ENCODE measurements at regions not wholly inside any gene's neighbourhood (a gene's known extent, or its start where the extent isn't known, plus 50 kb on each side); places are given as distances from the start of the nearest gene placed in this dataset.
"Not testable (repeated sequence)": the region's sequence is repeated elsewhere in the genome, so short reads cannot be mapped to it uniquely, and the experiment has no call there.

GRCh38 chr6:168804331-168804730 lies 363.3 kb downstream of the SMOC2 start:
- no peak for DNase-seq

DNA sequence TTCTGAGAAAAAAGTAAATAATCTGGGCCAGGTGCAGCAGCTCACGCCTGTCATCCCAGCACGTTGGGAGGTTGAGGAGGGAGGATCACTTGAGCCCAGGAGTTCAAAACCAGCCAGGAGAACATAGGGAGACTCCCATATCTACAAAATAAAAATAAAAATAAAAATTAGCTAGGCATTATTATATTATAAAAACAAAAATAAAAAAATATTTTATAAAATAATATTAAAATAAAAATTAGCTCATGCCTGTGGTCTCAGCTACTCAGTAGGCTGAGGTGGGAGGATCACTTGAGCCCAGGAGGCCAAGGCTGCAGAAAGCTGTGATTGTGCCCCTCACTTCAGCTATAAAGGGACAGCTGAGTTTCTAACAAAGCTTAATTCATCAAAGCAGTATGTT lies 362.9 kb downstream of the SMOC2 start:
- DNase-seq, result no peak

DNA sequence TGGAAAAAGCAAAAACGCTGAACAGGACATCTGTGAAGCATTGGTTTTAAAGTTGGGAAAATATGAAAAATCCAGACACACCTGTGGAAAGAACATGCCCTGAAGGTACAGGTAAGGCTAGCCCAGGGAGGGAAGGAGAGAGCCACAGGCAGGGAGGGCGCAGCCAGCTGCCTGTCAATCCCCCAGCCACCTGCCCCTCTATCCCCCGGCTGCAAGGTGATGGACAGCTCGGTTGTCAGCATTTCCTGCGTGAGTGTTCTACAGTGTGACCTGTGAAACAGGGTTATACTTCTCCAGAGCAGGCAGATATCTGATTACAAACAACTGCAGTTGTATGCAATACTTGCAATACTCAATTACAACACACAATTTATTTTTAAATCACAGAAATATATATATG lies 358.1 kb downstream of the SMOC2 start:
- DNase-seq, result no peak

DNA sequence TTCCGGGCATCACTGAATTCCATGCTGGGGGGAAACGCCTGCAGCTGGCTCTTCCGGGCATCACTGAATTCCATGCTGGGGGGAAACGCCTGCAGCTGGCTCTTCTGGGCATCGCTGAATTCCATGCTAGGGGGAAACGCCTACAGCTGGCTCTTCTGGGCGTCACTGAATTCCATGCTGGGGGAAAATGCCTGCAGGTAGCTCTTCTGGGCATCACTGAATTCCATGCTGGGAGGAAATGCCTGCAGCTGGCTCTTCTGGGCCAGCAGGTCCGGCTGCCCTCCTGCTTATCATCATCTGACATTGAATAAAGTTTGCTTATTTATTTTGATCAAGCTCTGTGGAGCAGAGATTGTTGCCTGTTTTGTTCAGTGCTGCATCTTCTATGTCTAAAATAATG lies 355.1 kb downstream of the SMOC2 start:
- no peak for DNase-seq

- DNase-seq, result not testable (repeated sequence)
Measured at GRCh38 chr6:168795611-168796010, 354.6 kb downstream of the SMOC2 start.

- no peak for DNase-seq
Measured at GRCh38 chr6:168794491-168794890, 353.5 kb downstream of the SMOC2 start.

- DNase-seq, result no peak
Measured at GRCh38 chr6:168793649-168794048, 352.7 kb downstream of the SMOC2 start.

GRCh38 chr6:168791917-168792316 lies 350.9 kb downstream of the SMOC2 start:
- DNase-seq, result no peak

DNA sequence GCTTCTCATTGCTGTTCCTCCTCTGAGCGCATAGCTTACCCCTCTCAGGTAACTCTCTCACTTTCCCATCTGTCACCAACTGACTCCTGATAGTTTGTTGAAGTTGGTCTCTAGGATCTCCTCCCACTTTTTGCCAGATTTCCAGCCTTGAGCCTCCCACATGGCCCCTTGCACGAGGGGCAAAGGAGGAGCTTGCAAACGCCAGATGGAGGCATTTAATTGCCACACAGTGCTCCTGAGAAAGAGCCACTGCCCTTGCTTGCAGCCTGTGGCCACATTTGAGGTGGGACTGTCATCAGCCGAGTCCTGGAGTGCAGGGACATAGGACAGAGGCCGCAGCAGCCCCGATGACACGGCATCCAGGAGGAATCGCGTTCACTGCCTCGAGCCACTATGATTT lies 348.7 kb downstream of the SMOC2 start:
- no peak for DNase-seq

GRCh38 chr6:168785720-168786511 lies 344.9 kb downstream of the SMOC2 start:
- no peak for DNase-seq

DNA sequence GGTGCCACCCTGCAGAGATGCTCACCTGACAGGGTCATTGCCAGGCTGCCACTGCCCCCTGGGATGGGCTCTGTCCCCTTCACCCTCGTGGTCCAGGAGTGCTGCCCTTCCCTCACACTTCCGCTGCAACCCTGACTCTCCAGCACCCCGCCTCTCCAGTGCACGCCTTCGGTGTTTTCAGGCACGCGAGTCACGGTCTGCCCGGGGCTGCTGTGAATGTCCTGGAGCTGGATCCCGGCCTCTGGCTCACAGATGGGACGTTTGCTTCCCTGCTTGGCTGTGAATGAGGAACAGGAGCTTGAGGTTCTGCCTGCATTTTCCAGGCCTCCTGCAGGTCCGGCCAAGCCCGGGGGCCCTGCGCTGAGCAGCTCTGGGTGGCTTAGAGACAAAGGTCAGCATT lies 343.4 kb downstream of the SMOC2 start:
- no peak for DNase-seq

- no peak for DNase-seq
Measured at GRCh38 chr6:168783720-168784119, 342.7 kb downstream of the SMOC2 start.

DNA sequence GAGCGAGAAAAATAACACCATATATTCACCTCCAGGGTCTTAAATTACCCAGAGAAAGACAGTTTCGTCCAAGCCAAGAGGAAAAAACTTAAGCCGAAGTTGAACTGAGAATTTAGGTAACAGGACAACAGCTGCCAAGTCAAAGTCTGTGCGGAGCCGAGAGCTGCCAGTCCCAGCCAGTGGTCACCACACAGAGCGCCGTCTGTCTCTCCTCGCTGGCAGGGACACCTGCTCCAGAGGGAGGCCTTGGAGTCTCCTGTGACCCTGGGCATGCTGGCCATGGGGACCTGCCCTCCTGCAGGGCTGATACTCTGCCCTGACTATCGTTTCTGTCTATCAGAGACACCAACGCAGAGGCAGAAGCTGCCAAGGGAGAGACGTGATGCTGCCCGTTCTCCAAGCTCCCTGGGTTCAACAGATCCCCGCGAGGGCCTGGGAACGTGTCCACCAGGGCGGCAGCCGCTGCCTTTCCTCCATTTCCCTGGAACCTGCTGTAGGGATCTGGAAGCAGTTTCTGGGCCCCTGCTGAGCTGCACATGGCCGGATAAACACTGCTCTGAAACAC lies 341.3 kb downstream of the SMOC2 start:
- DNase-seq, result no peak

GRCh38 chr6:168778201-168778600 lies 337.2 kb downstream of the SMOC2 start:
- no peak for DNase-seq

DNA sequence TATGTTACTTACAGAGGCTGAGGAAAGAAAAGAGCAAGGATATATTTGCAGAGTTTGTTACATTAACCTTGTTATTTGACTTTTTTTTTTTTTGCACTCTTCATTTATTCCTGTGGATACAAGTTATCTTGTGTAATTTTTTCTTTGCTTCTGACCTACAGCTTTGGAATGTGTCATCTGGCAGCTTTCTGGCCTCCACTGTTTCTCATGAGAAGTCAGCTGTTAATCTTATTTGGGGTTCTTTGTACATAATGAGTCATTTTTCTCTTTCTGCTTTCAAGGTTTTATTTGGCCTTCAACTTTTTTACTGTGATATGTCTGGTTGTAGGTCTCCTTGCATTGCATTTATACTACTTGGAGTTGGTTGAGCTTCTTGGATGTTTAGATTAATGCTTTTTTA lies 333.4 kb downstream of the SMOC2 start:
- no peak for DNase-seq

DNA sequence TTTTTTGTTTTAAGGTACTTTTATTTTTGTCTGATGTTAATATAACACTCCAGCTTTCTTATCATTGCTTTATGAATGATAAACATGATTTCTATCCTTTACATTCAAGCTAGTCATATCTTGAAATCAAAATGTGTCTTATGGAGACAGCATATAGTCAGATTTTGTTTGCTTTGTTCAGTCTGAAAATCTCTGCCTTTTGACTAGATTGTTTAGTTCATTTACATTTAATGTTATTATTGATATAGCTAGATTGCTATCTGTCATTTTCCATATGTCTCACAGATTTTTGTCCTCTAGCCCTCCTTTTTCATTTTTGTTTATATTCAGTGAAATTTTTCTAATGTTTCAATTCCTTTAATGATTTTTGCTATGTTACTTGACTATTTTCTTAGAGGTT lies 332.8 kb downstream of the SMOC2 start:
- DNase-seq, result no peak

- DNase-seq, result no peak
Measured at GRCh38 chr6:168765752-168766151, 324.8 kb downstream of the SMOC2 start.

DNA sequence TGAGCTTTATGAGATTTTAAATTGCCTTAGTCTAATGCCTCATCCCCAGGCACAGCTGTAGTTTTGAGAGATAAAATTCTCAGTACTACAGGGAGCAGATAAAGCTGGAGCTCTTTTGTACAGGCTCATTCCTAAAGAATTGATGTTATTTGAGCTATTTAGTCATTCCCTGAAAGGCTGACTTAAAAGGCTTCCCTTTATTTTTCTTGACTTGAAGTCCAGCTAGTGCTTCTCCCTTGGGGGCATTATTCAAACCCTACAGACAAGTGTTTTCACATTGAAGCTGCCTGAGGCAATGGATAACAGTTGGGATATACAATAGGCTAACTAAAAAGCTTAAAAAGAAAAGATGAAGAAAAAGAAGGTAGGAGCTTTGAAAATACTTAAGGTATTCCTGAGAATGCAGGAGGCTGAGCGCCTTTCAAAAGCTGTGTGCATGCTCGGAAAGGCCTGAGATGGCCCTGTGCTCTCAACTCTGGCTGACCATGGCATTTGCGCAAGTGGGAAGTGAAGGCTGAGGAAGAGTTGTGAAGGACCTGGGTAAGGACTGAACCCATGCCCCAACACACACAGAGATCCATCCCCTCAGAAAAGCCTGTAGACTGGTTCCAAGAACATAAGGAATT lies 315.1 kb downstream of the SMOC2 start:
- no peak for DNase-seq

GRCh38 chr6:168746643-168747042 lies 305.7 kb downstream of the SMOC2 start:
- DNase-seq, result no peak

GRCh38 chr6:168746013-168746412 lies 305.0 kb downstream of the SMOC2 start:
- no peak for DNase-seq

GRCh38 chr6:168744861-168745260 lies 303.9 kb downstream of the SMOC2 start:
- DNase-seq, result no peak

GRCh38 chr6:168741942-168742782 lies 301.2 kb downstream of the SMOC2 start:
- no peak for DNase-seq

GRCh38 chr6:168741305-168741704 lies 300.3 kb downstream of the SMOC2 start:
- DNase-seq, result no peak

All from NCI-H1930 (cell line).